DOHH2 (cell line): ENCODE measurements at regions not wholly inside any gene's neighbourhood (a gene's known extent, or its start where the extent isn't known, plus 50 kb on each side); places are given as distances from the start of the nearest gene placed in this dataset.

Source experiments
- CTCF ChIP-seq: fragments of 200-600 bp; sonication (generic); IDR thresholded peaks from one replicate; pipeline ENCODE4 v1.5.1; 2014; ENCODE audit warnings: antibody characterized with exemption, mild to moderate bottlenecking, low read depth, low read length; ENCODE audit not compliant: poor library complexity, severe bottlenecking
- EZH2phosphoT487 ChIP-seq: fragments of 200-600 bp; sonication (generic); IDR thresholded peaks from 2 replicates; pipeline ENCODE4 v1.6.1; 2017; ENCODE audit warnings: borderline replicate concordance, mild to moderate bottlenecking, antibody characterized with exemption, low read length, moderate library complexity, mixed read lengths

- TF ChIP-seq CTCF (no peak), EZH2phosphoT487 (no peak)
These were observed 508.5 kb downstream of the RPS24 start for GRCh38 chr10:78542141-78542489.
